ENCODE measurements at regions not wholly inside any gene's neighbourhood (a gene's known extent, or its start where the extent isn't known, plus 50 kb on each side); places are given as distances from the start of the nearest gene placed in this dataset.

DNA sequence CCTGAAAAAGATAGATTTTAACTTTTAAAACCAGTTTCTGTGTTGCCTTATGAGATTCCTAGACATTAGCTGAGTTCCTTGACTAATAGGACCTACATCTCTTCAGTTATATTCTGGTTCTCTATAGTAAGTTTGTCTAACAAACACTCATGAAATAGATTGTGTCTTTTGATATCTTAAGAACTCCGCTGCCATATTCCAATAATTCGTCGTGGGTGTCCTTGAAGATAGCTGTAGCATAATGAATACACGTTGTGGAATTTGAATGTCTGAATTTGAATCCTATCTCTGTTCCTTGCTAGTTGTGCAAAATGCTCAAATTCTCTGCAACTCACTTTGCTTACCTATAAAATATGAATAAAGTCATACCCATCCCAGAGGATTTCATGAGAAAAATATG is 176.8 kb upstream of the COL3A1 start:
- TF ChIP-seq HNRNPLL (IDR thresholded peaks at IDR 0.05; ENCODE audit: low read depth, low read length, poor library complexity, severe bottlenecking), result no peak
- TF ChIP-seq SUZ12 (IDR thresholded peaks at IDR 0.05; ENCODE audit: low read depth, low read length), result no peak
- no peak for TF ChIP-seq NONO (IDR thresholded peaks at IDR 0.05)
- no peak for TF ChIP-seq NONO (CRISPR knock-in tag; conservative IDR thresholded peaks at IDR 0.05)
- no peak for TF ChIP-seq PTBP1 (IDR thresholded peaks at IDR 0.05; ENCODE audit: low read depth, low read length, poor library complexity, severe bottlenecking)
- TF ChIP-seq ZNF556 (CRISPR knock-in tag; IDR thresholded peaks at IDR 0.05; ENCODE audit: borderline replicate concordance), result no peak
- no peak for TF ChIP-seq KDM5A (IDR thresholded peaks at IDR 0.05; ENCODE audit: borderline replicate concordance, low read length)
- no peak for TF ChIP-seq RAD21 (CRISPR knock-in tag; IDR thresholded peaks at IDR 0.05)
- TF ChIP-seq ZNF24 (IDR thresholded peaks at IDR 0.05), result no peak
- no peak for TF ChIP-seq POLR2A (IDR thresholded peaks at IDR 0.05; ENCODE audit: insufficient read depth in 1 of 2, low read depth in 2 of 2, low read length in 2 of 2)
- TF ChIP-seq, protein P1, sequence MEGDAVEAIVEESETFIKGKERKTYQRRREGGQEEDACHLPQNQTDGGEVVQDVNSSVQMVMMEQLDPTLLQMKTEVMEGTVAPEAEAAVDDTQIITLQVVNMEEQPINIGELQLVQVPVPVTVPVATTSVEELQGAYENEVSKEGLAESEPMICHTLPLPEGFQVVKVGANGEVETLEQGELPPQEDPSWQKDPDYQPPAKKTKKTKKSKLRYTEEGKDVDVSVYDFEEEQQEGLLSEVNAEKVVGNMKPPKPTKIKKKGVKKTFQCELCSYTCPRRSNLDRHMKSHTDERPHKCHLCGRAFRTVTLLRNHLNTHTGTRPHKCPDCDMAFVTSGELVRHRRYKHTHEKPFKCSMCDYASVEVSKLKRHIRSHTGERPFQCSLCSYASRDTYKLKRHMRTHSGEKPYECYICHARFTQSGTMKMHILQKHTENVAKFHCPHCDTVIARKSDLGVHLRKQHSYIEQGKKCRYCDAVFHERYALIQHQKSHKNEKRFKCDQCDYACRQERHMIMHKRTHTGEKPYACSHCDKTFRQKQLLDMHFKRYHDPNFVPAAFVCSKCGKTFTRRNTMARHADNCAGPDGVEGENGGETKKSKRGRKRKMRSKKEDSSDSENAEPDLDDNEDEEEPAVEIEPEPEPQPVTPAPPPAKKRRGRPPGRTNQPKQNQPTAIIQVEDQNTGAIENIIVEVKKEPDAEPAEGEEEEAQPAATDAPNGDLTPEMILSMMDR (CRISPR knock-in tag; IDR thresholded peaks at IDR 0.05), result no peak
- no peak for TF ChIP-seq ZBTB20 (CRISPR knock-in tag; IDR thresholded peaks at IDR 0.05; ENCODE audit: borderline replicate concordance, low read depth)
